MM.1S (cell line): ENCODE measurements at regions not wholly inside any gene's neighbourhood (a gene's known extent, or its start where the extent isn't known, plus 50 kb on each side); places are given as distances from the start of the nearest gene placed in this dataset.

Experiments used
- DNase-seq: peaks from one replicate; pipeline ENCODE4 v3.0.0-alpha.2; 2015
- H2AFZ ChIP-seq: fragments of 300-600 bp; sonication (generic); 2 replicates; pipeline ENCODE4 v1.6.0; 2016; ENCODE audit warnings: antibody characterized with exemption, low read length
- H3F3A ChIP-seq: fragments of 300-600 bp; sonication (generic); 2 replicates; pipeline ENCODE4 v1.6.1; 2016; ENCODE audit warnings: mild to moderate bottlenecking, antibody characterized with exemption, low read length, moderate library complexity, mixed read lengths; ENCODE audit not compliant: insufficient read depth
- H3K27ac ChIP-seq: fragments of 300-600 bp; sonication (generic); 2 replicates; pipeline ENCODE4 v1.5.1; 2016; ENCODE audit warnings: mild to moderate bottlenecking, low read length
- H3K27me3 ChIP-seq: fragments of 300-600 bp; sonication (generic); replicated peaks from 2 replicates; pipeline ENCODE4 v1.6.0; 2016; ENCODE audit warnings: low read length; ENCODE audit not compliant: insufficient read depth
- H3K36me3 ChIP-seq: fragments of 300-600 bp; sonication (generic); replicated peaks from 2 replicates; pipeline ENCODE4 v1.6.1; 2016; ENCODE audit warnings: mild to moderate bottlenecking, low read length, mixed read lengths; ENCODE audit not compliant: insufficient read depth
- H3K4me1 ChIP-seq: fragments of 300-600 bp; sonication (generic); 2 replicates; pipeline ENCODE4 v1.6.1; 2016; ENCODE audit warnings: low read length, mixed read lengths
- H3K4me2 ChIP-seq: fragments of 300-600 bp; sonication (generic); 2 replicates; pipeline ENCODE4 v1.6.0; 2016; ENCODE audit warnings: low read depth, low read length
- H3K4me3 ChIP-seq: fragments of 300-600 bp; sonication (generic); 2 replicates; pipeline ENCODE4 v1.5.1; 2016; ENCODE audit warnings: low read length, mixed read lengths
- H3K79me2 ChIP-seq: fragments of 300-600 bp; sonication (generic); 2 replicates; pipeline ENCODE4 v1.6.1; 2016; ENCODE audit warnings: mixed run types, low read length, mixed read lengths
- H3K9ac ChIP-seq: fragments of 300-600 bp; sonication (generic); 2 replicates; pipeline ENCODE4 v1.6.1; 2016; ENCODE audit warnings: low read length, mixed read lengths
- H3K9me2 ChIP-seq: fragments of 300-600 bp; sonication (generic); replicated peaks from 2 replicates; pipeline ENCODE4 v1.6.1; 2016; ENCODE audit warnings: mild to moderate bottlenecking, low read length, mixed read lengths; ENCODE audit not compliant: insufficient read depth
- H3K9me3 ChIP-seq: fragments of 300-600 bp; sonication (generic); replicated peaks from 2 replicates; pipeline ENCODE4 v1.6.1; 2016; ENCODE audit warnings: mild to moderate bottlenecking, low read length, mixed read lengths; ENCODE audit not compliant: insufficient read depth
- H4K20me1 ChIP-seq: fragments of 300-600 bp; sonication (generic); 2 replicates; pipeline ENCODE4 v1.6.1; 2016; ENCODE audit warnings: mild to moderate bottlenecking, low read length, moderate library complexity, mixed read lengths; ENCODE audit not compliant: insufficient read depth
- EZH2 ChIP-seq: fragments of 300-600 bp; sonication (generic); optimal IDR thresholded peaks from 2 replicates; pipeline ENCODE3; 2017; ENCODE audit warnings: low read depth, mild to moderate bottlenecking, antibody characterized with exemption, low read length, mixed read lengths
- EZH2phosphoT487 ChIP-seq: fragments of 300-600 bp; sonication (generic); IDR thresholded peaks from 2 replicates; pipeline ENCODE4 v1.6.1; 2018; ENCODE audit warnings: antibody characterized with exemption, low read length
- TF ChIP-seq, protein P1 (sequence below): fragments of 300-600 bp; sonication (generic); IDR thresholded peaks from 2 replicates; pipeline ENCODE4 v1.5.1; 2016; ENCODE audit warnings: antibody characterized with exemption, low read length, mixed read lengths

DNA sequence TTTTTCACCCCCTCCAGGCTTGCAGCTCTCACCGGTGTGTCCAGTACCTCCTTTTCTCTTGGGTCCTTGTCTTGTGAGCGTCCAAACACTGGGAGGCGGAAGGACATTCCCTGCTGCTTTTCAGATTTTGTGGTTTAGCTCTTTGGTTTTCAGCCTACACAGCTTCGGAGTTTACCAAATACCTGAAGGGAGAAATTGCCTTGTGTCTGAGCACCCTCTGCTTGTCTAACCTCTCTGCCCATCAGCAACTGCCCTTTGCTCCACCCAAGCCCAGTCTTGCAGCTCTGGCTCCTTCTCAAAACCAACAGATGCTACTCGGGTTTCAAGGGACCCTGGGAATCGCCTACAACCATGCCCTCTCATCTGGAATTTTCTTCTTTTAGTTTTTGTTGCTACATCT is 519.1 kb upstream of the IGFBP3 start:
- Histone ChIP-seq H3K4me2 (no peak overlapping the region), H3K4me3 (no peak overlapping the region), H3F3A (no peaks in the 10 kb centered on the region), H2AFZ (no peak overlapping the region), H3K4me1 (no peaks in the 10 kb centered on the region), H4K20me1 (no peaks in the 10 kb centered on the region), H3K9me2 (no peaks in the 10 kb centered on the region), H3K27me3 (no peaks in the 10 kb centered on the region), H3K9ac (no peak overlapping the region), H3K27ac (no peak overlapping the region), H3K9me3 (no peaks in the 10 kb centered on the region), H3K36me3 (no peaks in the 10 kb centered on the region), H3K79me2 (no peaks in the 10 kb centered on the region)
- DNase-seq, result no peak
- TF ChIP-seq, protein P1, sequence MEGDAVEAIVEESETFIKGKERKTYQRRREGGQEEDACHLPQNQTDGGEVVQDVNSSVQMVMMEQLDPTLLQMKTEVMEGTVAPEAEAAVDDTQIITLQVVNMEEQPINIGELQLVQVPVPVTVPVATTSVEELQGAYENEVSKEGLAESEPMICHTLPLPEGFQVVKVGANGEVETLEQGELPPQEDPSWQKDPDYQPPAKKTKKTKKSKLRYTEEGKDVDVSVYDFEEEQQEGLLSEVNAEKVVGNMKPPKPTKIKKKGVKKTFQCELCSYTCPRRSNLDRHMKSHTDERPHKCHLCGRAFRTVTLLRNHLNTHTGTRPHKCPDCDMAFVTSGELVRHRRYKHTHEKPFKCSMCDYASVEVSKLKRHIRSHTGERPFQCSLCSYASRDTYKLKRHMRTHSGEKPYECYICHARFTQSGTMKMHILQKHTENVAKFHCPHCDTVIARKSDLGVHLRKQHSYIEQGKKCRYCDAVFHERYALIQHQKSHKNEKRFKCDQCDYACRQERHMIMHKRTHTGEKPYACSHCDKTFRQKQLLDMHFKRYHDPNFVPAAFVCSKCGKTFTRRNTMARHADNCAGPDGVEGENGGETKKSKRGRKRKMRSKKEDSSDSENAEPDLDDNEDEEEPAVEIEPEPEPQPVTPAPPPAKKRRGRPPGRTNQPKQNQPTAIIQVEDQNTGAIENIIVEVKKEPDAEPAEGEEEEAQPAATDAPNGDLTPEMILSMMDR, result no peak
- TF ChIP-seq EZH2phosphoT487 (no peak), EZH2 (no peak)

DNA sequence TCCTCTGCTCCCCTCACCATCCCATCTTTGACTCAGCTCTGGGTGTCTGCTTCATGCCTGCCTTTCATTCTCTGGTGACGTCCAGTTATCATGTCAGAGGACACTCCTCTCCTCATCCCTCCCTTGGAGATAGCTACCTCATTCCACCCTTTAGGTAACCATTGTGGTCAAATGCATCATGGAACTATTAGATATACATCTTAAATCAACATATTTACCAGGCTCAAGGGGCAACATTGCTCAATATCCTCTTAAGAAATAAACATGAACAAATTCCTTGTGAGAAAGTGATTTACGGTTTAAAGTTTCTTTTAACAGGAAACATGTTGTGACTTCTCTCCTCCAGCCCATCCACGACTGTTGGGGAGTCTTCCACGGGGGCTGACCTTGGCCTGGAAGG is 511.6 kb upstream of the IGFBP3 start:
- Histone ChIP-seq H2AFZ (no peak overlapping the region), H3K27ac (no peak overlapping the region), H3K4me3 (no peak overlapping the region), H3K79me2 (no peaks in the 10 kb centered on the region), H3K4me2 (no peak overlapping the region), H3F3A (no peaks in the 10 kb centered on the region), H3K27me3 (no peaks in the 10 kb centered on the region), H4K20me1 (no peaks in the 10 kb centered on the region), H3K4me1 (no peaks in the 10 kb centered on the region), H3K9me3 (no peaks in the 10 kb centered on the region), H3K36me3 (no peaks in the 10 kb centered on the region), H3K9me2 (no peaks in the 10 kb centered on the region), H3K9ac (no peak overlapping the region)
- no peak for TF ChIP-seq EZH2
- TF ChIP-seq, protein P1, result no peak
- no peak for TF ChIP-seq EZH2phosphoT487
- DNase-seq, result no peak

DNA sequence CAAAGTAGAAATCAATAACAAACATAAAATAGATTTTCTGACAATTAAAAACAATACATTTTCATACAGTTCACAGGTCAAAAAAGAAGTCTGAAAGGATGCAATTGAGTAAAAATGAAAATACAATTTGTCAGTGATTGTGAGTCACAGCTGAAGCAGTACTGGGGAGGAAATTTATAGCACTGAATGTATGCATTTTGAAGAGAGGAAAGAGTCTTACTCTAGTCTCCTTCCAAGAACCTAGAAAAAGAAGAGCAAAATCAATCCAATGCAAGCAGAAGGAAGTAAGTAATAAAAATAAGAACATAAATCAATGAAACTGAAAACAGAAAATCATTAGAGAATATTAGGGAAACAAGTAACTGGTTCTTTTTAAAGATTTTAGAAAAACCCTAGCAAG is 507.2 kb upstream of the IGFBP3 start:
- no peak for DNase-seq
- Histone ChIP-seq H3K9ac (no peak overlapping the region), H3K36me3 (no peaks in the 10 kb centered on the region), H3K4me3 (no peak overlapping the region), H3F3A (no peaks in the 10 kb centered on the region), H4K20me1 (no peaks in the 10 kb centered on the region), H3K27ac (no peak overlapping the region), H2AFZ (no peak overlapping the region), H3K27me3 (no peaks in the 10 kb centered on the region), H3K9me2 (no peaks in the 10 kb centered on the region), H3K4me1 (no peaks in the 10 kb centered on the region), H3K9me3 (no peaks in the 10 kb centered on the region), H3K79me2 (no peaks in the 10 kb centered on the region), H3K4me2 (no peak overlapping the region)
- TF ChIP-seq, protein P1, result no peak
- TF ChIP-seq EZH2phosphoT487 (no peak), EZH2 (no peak)

DNA sequence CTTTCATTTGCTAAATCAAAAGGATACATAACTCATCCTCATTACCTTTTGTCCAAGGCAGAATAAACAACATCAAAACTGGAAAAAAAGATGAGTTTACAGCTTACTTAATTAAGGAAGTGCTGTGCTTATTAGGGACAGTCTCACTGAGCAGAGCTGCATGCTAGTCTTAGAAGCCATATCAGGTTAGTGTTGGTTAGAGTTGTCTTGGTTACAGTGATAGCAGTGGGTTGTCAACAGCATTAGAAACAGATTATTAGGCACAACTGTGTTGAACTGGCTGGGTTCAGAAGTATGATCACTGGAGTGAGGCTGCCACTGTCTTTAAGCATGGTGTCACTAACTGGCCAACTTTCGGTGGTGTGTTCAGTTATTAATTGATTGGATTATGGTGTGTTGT is 503.9 kb upstream of the IGFBP3 start:
- no peak for TF ChIP-seq EZH2phosphoT487
- TF ChIP-seq, protein P1, result no peak
- TF ChIP-seq EZH2, result no peak
- Histone ChIP-seq H3K4me2 (no peak overlapping the region), H3K9ac (no peak overlapping the region), H4K20me1 (no peaks in the 10 kb centered on the region), H3K4me3 (no peak overlapping the region), H3F3A (no peaks in the 10 kb centered on the region), H3K79me2 (no peaks in the 10 kb centered on the region), H2AFZ (no peak overlapping the region), H3K4me1 (no peaks in the 10 kb centered on the region), H3K27me3 (no peaks in the 10 kb centered on the region), H3K9me2 (no peaks in the 10 kb centered on the region), H3K27ac (no peak overlapping the region), H3K9me3 (no peaks in the 10 kb centered on the region), H3K36me3 (no peaks in the 10 kb centered on the region)
- DNase-seq, result no peak
